ENCODE measurements at regions not wholly inside any gene's neighbourhood (a gene's known extent, or its start where the extent isn't known, plus 50 kb on each side); places are given as distances from the start of the nearest gene placed in this dataset.

DNA sequence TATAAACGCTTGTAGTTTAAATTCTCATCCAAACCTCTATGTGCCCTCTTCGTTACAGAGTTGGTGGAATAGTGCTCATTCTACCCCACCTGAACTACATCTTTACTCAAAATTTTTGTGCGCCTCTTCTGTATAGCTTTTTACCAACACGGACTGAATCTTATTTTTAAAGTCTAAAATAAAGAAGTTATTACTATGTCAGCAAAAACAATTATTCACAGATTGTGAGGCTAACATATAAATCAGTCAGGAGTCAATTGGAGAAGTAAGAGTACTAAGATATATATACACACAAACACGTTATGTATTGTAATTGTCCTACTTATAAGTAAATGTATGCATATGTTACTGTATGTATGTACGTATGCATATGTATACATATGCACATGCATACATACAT is 274.9 kb upstream of the ADGRL4 start:
- TF ChIP-seq, protein P1, sequence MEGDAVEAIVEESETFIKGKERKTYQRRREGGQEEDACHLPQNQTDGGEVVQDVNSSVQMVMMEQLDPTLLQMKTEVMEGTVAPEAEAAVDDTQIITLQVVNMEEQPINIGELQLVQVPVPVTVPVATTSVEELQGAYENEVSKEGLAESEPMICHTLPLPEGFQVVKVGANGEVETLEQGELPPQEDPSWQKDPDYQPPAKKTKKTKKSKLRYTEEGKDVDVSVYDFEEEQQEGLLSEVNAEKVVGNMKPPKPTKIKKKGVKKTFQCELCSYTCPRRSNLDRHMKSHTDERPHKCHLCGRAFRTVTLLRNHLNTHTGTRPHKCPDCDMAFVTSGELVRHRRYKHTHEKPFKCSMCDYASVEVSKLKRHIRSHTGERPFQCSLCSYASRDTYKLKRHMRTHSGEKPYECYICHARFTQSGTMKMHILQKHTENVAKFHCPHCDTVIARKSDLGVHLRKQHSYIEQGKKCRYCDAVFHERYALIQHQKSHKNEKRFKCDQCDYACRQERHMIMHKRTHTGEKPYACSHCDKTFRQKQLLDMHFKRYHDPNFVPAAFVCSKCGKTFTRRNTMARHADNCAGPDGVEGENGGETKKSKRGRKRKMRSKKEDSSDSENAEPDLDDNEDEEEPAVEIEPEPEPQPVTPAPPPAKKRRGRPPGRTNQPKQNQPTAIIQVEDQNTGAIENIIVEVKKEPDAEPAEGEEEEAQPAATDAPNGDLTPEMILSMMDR (IDR thresholded peaks at IDR 0.05; ENCODE audit: low read depth, low read length, missing input control) = no peak
- no peak for TF ChIP-seq SP1 (IDR thresholded peaks at IDR 0.05)
- no peak for TF ChIP-seq FOXA1 (IDR thresholded peaks at IDR 0.05)
- TF ChIP-seq TAF1 (conservative IDR thresholded peaks at IDR 0.05) = no peak
- TF ChIP-seq JUND (IDR thresholded peaks at IDR 0.05) = no peak
- no peak for TF ChIP-seq RAD21 (IDR thresholded peaks at IDR 0.05)
- no peak for TF ChIP-seq YY1 (IDR thresholded peaks at IDR 0.05)

Data from liver (tissue), 3 donors.